PFSK-1 (cell line): ENCODE measurements at regions not wholly inside any gene's neighbourhood (a gene's known extent, or its start where the extent isn't known, plus 50 kb on each side); places are given as distances from the start of the nearest gene placed in this dataset.

Experiments used
- FOXP2 ChIP-seq: optimal IDR thresholded peaks from 2 replicates; pipeline ENCODE3; 2011; ENCODE audit warnings: borderline replicate concordance, control low read depth, inconsistent platforms; ENCODE audit not compliant: insufficient read depth; ENCODE audit errors: extremely low read length, extremely low read depth
- POLR2AphosphoS5 ChIP-seq: IDR thresholded peaks from 2 replicates; pipeline ENCODE4 v1.6.1; 2012; ENCODE audit warnings: low read depth, mild to moderate bottlenecking, control low read depth, low read length, moderate library complexity
- REST ChIP-seq, 2 experiments: IDR thresholded peaks; 2 replicates each; pipeline versions ENCODE4 v1.6.1 to v1.8.0; 2011 to 2012; ENCODE audit warnings: low read depth in 2 of 2, low read length in 2 of 2, control low read depth in 1 of 2, inconsistent platforms in 1 of 2, mild to moderate bottlenecking in 1 of 2, moderate library complexity in 1 of 2; ENCODE audit not compliant: insufficient read depth in 1 of 2

DNA sequence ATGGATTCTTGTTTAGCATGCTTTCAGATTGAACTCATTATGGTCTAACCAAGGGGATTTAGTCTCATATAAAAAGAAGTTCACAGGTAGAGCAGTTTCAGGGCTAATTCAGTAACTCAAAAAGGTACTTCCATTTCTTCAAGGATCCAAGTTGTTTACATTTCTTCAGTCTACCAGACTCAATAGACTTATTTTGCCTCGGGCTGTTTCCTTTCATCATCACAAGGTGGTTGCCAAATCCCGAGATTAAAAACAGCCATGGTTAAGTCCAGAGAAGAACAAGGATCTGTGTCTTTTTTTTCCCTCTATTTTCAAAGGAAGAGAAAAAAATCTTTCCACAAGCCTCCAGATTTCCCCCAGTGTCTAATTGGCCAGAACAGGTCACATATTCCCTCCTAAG is 69.8 kb upstream of the SNX9 start:
- TF ChIP-seq REST (IDR thresholded peaks at IDR 0.05; ENCODE audit: insufficient read depth in 1 of 2, low read depth in 2 of 2, low read length in 2 of 2): no peak
- no peak for TF ChIP-seq POLR2AphosphoS5
- no peak for TF ChIP-seq FOXP2
